GM18519 (cell line): ENCODE measurements at regions not wholly inside any gene's neighbourhood (a gene's known extent, or its start where the extent isn't known, plus 50 kb on each side); places are given as distances from the start of the nearest gene placed in this dataset.

ENCODE experiments used
- ATAC-seq: cut with Tn5 transposase; IDR thresholded peaks from one replicate; pipeline ENCODE4 v1.9.1; 2021; ENCODE audit warnings: mild to moderate bottlenecking, moderate library complexity; ENCODE audit not compliant: unreplicated experiment, low FRiP score

DNA sequence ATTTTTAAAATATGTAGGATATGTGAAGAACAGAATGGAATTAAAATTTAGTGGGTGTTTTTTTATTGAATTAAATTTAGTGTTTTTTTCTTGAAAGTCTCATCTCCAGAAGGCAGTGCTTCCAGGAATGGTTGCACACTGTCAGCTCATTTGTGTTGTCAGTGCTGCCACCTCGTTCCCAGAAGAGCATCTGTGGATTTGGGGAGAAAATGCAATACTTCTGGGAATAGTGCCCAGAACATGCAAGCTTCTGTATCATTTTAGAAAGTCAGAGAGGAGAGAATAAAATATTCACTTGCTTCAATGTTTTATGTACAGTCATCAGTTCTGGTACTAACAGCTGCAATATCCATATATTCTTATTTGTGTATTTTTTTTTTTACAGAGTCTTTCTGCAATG, 608.8 kb downstream of the PCDH7 start:
- ATAC-seq, result no peak

DNA sequence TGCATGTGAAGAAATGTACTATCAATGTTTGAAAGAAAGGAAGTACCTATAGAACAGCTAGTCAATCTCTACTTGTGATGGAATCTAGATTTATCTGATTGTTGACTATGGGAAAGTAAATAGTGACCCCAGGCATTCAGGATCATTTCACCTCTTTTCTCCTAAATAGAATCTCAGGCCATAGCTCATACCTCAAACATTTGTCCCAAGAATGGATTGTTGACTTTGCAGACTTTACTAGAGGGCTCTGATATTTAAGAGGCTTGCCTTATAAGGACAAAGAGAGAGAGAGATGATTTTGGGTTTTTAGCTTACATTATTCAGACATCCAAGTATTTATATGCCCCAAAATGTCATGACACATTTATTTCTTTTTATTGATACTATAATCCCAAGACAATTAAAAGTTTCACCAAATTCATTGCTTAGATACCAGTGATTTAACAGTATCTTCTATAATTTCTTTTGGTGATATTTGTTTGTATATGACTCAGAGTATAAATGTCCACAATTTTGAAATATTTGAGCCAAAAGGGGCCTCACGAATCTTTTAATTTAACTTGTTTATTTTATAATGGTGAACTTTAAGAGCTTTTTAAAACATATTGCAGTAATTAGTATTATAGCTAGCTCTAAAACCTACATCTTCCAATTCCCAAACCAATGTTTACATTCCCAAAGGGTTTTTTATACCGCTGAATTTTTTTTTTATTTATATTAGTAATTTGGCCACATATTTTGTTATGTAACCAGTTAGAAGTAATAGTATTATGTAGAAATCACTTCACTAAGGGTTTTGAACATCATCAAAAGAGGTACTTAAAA, 614.1 kb downstream of the PCDH7 start:
- ATAC-seq, result no peak

DNA sequence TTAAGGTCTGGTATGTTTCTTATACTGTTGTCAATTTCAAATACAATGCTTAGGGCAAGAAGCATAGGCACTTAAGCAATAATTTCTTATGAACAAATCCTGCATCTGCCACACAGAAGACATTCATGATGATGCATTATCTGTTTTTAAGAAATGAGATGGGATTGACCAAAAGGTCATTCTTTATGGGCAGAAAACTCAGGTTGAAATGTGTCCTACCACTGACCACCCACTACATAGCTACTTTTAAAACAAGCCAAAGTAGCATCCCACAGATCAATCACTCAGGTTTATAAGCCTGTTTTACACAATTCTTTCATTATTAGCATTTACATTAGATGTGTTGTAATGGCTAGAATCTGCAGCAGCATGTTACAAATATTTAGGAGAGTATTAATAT, 617.8 kb downstream of the PCDH7 start:
- ATAC-seq, result no peak

DNA sequence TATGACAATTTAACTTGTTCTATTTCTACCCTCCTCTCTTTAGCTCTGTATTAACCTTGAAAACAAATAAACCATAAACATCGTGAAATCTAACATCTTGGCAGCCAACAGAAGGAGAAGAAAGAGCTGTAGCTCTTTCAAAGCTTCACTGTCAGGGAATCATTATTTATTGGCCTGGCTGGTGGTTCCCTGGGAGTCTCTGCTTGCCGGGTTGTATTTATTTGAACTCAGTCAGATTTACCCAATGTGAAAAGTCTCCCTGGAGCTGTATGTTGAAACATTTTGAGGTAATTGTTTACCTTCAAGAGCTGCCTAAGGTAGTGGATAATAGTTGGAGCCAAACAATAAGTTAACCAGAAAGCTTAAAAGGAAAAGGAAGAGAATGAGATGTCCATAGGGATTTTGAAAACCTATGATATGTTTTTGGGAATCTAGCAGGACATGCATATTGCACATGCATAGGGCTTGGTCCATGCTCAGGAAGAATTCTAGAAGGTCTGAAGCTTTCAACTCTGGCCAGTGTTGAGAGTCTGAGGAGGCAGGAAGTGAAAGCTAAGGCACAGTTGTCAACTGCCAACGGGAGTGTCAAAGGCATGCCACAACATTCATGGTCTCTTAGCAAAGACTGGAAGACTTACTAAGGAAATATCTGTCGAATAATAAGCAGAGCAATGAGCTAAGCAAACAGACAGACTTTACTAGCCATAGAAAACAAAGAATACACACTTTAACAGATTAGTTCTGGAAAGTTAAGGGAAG, 621.6 kb downstream of the PCDH7 start:
- ATAC-seq, result no peak

DNA sequence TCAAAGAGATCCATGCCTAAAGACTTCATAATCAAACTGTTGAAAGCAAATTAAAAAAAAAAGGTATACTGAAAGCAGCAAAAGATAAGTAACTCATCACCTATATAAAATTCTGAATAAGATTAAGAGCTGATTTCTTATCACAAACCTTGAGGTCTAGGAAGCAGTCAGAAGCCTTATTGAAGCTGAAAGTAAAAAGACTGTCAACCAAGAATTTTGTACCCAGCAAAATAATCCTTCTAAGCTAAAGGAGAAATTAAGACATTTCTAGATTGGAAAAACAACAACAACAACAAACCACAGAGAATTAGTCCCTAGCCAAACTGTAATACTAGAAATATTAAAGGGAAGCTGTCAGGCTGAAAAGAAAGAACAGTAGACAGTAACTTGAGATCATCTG, 622.9 kb downstream of the PCDH7 start:
- no peak for ATAC-seq

DNA sequence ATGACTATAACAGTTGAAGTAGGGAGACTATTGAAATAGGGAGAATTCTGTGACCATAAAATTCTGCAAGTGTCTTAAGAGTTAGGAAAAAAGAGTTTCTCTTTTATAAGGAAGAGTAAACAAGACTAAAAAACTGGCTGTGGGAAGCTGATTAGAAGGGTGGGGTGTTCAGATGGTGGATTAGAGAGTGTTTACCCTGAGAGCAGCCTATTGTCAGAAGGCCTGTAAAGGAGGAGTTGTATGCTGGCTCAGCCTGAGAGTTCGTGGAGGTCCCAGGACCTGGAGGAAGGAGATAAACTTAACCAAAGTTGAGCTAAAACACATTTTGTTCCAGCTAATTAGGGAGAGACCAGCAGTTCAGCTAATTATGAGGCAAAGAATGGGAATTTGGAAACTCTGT, 629.7 kb downstream of the PCDH7 start:
- ATAC-seq, result no peak

DNA sequence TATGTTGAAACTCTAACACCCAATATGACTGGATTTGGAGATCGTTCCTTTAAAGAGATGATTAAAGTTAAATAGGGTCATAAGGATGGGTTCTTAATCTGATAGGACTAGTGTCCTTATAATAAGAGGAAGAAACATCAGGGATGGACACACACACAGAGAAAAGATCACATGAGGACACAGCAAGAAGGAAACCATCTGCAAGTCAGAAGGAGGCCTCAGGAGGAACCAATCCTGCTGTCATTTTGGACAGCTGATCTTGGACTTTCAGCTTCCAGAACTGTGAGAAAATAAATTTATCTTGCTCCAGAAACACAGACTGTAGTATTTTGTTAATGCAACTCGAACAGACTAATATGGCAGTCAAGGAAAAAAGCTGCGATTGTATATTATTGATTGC, 631.5 kb downstream of the PCDH7 start:
- no peak for ATAC-seq

DNA sequence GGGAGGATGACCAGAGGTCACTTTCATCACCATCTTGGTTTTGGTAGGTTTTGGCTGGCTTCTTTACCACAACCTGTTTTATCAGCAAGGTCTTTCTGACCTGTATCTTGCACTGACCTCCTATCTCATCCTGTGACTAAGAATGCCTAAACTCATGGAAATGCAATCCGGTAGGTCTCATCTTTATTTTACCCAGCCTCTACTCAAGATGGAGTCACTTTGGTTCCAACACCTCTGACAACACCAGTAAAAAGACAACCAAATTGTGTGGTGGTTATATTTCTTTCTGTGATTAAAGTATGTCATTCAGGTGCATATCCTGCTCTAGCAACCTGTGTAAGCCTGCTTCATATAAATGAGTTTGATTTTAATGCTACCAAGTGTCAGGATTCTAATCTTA, 636.7 kb downstream of the PCDH7 start:
- ATAC-seq, result no peak

DNA sequence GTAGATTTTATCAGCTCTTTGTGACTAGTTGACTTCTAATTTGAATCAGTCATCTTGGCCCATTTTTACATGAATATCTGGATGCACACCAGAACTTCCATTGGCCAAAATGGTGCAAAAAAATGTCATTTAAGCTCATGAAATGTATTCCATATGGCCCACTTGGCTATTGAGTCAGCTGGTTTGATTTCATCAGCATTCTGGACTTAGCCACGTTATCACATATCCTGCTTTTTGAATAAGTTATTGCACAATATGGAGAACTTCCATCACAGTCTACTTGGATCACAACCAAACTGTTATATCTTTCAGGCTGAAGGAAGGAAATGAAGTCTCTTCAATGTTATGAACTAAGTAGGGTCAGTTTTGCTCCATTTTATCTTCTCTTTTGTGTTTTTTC, 640.6 kb downstream of the PCDH7 start:
- no peak for ATAC-seq

DNA sequence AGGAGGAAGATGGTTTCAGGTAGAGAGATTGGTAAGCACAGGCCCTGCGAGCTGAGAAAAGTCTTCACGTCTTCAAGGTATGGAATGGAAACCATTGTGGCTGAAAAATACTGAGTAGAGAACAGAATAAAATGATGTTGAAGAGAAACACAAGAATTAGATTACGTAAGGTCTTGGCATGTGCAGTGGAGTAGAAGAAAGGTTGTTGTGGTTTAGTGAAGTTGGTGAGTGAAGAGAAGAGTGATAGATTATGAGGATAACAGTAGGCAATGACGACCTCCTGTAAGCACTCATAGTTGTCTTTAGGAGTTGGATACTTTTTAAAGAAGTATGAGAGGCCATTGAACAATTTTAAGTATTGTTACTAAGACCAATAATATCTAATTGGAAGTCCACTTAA, 642.6 kb downstream of the PCDH7 start:
- no peak for ATAC-seq

DNA sequence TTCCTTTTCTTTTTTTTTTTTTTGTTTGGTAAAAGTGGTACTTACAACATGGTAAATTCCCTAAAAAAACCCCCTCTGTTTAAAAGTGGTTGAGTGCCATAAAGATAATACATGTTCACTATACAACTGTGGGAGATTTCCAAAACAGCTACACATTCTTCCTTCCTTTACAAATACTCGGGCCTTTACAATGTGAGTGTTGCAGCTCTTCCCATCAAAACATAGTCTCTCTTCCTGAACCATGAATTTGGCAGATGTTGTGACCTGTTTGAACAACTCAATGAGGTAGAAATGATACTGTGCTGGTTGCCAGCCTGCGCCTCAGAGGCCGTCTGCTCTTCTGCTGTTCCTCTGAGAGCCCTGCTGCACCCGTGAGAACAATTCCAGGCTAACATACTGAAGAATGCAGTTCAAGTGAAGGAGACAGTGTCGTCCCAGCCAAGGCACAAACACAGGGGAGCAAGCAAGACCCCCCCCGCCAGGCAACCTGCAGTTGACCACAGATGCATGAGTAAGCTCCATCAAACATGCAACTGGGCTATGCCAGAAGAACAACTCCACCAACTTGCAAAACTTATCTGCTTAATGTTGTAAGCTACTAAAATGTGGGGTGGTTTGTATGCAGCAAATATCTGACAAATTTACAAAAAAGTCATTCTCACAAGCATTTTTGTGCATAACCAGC, 645.0 kb downstream of the PCDH7 start:
- no peak for ATAC-seq

DNA sequence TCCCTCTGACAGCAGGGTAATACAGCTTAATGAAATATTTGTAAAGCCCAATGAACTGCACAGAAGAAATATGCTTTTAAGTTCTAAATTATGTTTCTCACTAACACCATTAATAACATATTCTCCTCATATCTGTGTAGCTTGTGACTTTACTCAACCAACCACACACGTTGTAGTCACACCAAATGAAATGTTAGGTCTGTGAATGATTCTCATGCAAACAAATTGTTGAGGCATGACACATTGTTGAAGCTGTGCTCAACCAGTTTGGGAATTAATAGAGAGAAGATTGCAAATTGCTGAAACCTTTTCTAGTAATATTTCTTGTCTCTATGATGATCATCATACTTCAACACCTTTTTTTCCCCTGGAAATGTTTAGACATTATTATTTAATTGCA, 645.9 kb downstream of the PCDH7 start:
- ATAC-seq, result no peak

DNA sequence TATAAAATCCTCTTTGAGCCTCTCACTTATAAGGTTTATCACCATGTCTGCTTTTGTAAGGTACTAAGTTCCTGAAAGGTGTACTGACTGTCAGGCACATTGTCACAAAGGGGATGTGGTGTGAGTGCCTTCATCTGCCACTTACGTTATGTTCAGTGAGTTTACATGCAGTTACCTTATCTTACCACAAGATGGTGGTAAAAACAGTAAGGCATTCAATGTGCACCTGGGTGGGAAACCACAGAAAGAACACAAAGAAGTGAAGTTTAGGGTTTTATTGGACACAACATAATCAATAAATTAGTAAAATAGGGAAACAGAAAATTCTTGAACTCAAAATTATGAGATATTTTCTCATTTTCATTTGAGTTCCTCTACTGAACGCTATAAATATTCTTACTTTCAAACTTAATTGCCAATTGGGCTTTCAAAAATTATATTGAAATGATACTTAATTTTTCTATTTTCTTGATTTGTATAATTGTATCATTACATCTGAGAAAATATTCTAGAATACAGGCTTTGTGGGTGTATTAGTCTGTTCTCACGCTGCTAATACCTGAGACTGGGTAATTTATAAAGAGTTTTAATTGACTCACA, 650.8 kb downstream of the PCDH7 start:
- ATAC-seq, result peak; percentile 97

DNA sequence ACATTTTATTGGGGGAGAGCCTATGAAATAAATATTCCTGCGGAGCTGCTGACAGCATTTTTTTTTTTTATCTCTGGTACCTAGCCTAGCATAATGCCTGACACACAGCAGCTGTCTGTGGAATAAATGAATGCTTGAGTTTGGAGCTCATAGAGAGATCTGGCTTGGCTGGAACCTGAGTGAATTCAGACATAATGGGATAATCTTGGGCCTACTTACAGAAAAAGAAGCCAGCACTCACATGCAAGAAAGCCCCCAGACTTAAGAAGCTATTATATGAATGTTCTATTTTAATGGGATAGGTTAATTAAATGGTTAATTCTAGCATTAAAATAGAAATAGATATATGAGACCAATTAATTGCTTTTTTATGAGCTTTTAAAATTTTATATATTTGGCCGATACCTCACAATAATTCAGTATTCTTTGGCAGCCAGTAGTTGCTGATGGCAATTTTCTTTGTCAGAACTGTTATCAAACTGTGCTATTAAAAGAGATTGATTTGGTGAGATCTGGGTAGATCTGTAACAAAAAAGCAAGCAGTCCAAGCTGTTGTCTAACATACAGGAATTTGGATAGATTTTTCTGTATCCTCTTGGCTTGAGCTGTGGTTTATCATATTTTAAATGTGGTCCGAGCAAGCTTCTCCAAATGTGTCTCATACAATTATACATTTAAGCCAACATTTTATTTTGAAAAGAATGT, 654.2 kb downstream of the PCDH7 start:
- ATAC-seq, result no peak

DNA sequence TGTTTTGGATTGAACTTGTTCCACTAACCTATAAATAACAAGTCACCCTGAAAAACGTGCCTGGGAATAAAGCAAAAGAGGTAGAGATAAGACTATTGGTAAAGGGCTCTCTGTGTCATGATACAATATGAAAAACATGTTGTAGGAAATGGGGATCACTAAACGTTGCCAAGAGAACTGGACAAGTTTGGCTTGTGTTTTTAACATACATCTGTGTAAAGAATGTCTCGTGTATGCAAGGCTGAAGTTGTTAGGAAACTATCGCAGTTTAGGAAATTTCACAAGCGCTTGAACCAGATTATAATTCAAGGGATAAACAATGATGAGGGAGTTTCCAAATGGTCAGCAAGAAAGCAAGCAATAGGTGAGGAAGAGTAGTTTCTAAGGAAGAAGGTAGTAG, 655.8 kb downstream of the PCDH7 start:
- ATAC-seq, result no peak

DNA sequence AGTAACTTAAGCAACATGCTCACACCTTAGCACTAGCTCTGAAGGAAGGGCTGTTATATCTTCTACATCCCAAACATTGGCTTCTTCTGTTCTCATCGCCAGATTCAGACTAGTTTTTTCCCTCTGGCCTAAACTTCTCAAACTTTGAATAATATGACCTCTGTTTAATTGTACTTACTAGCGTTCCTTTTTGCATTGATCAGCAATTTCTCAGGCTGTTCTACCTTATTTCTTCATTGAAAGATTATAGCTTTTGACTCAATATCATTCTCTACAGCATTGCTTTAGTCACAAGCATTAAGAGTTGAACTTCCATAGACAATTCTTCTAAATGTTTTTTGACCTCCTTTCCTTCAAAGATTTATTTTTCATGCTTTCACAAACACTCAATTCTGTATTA, 659.2 kb downstream of the PCDH7 start:
- ATAC-seq, result no peak

DNA sequence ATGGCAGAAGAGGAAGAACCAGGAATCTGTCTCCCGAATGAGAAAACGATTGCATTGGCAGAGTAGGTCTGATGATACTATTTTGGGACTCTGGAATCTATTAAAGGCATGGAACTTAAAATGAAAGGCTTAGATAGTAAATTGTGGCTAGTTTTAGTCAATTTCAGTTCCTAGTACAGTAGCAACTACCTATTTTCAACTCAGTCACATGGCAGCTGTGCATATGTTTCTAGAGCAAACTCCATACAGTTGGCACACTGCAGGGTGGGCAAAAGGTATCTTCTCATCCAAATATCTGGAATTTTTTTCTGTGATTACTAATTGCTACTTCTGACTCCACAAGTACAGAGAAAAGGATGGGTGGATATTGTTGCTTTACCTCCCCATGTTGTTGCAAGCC, 663.6 kb downstream of the PCDH7 start:
- no peak for ATAC-seq

DNA sequence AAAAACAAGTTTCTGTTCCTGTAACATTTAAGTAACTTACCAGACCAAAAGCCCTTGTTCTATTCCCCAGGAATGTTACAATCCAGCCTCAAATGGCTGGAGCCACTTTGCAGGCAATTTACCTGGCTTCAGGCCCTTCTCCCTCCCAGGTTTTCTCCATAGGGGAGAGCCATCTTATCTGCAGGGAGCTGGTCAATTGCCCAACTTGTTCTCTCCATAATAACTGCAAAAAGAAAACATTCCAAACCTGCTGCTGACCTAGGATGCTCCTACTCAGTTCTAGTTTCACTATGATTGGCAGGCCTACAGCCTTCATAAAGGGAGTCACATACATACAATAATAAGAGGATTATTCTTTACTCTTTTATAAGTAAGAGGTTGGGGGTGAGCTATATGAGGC, 670.7 kb downstream of the PCDH7 start:
- ATAC-seq, result no peak

DNA sequence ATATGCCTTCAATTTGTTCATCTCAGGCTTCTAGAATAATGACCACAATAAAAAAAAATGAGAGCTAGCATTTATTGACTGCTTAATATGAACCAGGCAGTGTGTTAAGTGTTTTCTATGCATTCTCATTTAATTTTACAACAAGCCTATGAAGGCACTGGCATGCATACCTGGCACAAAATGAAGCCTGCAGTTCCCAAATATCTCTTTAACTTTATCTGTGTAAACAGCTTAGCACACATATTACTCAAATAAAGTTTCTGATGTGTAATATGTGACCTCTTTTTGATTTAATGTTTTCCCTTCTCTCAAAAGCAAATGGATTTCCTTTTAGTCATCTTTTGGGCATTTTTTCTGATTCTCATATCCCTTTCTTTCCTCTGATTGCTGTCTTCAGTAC, 671.8 kb downstream of the PCDH7 start:
- no peak for ATAC-seq

DNA sequence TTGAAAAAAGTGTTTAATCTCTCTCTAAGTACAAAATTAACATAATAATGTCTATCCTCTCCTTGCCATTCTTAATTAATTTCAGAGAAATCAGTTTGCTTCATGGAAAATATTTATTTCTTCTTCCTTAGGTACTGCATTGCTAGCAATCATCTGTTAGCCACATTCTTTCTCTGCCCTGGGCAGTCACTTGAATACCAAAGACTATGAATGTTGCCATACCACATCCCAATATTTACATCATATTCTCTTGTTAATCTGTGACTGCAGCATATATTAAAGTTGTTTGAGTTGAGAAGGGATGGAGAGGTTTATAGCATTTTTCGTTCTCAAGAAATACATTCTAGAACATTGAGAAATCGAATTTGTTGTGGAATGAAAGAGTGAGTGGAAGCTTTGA, 672.8 kb downstream of the PCDH7 start:
- ATAC-seq, result no peak

DNA sequence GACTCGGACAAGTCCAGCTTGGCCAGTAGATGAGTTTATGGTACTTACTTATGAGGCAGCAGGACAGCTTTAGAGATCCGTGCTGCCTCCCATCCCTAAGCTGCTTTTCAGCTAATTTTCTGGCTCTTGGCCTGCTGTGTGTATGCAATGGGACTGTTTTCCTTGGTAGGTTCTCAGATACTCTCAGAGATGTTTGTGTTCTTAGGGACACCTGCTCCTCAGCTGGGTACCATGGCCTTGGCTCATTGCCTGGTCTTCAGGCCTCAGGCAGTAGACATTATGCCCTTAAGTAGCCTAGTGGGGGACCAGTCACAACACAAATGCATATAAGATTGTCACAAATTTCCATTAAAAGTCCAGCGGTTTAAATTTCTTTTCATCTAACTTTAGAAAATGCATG, 688.0 kb downstream of the PCDH7 start:
- ATAC-seq, result no peak
